Activated effector memory CD4-positive, alpha-beta T cell treated with anti-CD3 and anti-CD28 coated beads, Interleukin-2, amount 50 U/mL, for 16 hours (primary cell): ENCODE measurements at regions not wholly inside any gene's neighbourhood (a gene's known extent, or its start where the extent isn't known, plus 50 kb on each side); places are given as distances from the start of the nearest gene placed in this dataset.

ENCODE experiments used
- DNase-seq: peaks from one replicate; pipeline ENCODE4 v3.0.0-alpha.2; 2020

GRCh38 chr4:112852601-112853000 is 196.9 kb upstream of the ANK2 start:
- no peak for DNase-seq

GRCh38 chr4:112853662-112854256 is 195.7 kb upstream of the ANK2 start:
- no peak for DNase-seq

DNA sequence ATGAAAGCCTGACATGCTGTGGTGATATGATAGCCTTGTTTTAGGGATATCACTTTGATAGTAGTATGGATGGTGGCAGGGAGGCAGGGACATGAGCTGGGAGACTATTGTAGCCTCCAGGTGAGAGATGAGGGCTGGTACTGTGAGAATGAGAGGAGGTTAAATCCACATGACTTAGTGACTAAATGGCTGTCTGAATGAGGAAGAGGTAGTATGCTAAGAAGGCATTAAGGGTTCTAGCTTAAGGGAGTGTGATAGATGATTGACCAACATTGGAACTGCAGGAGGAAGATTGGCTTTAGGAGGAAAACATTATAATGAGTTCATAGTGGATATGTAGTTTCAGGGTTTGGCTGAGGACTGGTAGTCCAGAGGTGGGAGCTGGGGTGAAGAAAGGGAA is 195.0 kb upstream of the ANK2 start:
- DNase-seq: no peak

DNA sequence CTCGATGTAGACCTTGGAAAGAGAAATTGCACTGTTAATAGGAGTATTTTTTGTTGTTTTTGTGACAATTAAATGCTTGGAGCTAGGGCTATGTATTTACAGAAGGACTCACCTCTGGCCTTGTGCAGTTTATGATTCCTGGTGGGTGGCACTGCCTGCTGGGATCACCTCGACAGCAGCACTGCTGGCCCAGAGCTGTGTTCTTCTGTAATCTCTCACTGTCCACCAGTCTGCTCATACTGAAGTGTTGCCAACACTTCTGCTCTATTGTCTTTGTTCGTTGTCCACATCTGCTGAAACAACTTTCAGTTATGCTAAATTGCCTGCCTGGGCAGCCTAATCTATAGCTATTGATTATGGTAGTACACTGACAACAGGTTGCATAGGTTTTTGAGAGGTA is 194.4 kb upstream of the ANK2 start:
- no peak for DNase-seq

DNA sequence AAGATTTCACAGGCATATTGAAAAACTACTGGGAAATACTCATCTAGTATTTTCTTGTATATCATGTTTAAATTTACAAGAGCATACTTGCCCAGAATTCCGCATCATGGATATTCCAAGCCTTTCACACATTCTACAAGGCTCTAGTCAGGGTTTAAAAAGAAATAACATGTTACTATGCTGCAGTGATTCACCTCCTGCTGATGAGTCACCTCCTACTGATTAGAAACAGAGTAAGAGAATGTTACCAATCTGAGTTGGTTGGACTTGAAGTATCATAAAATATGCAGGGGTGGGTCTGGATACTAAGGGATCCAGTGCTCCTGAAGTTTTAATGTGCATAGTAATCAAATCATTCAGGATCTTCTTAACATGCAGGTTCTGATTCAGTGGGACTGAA is 192.0 kb upstream of the ANK2 start:
- no peak for DNase-seq

DNA sequence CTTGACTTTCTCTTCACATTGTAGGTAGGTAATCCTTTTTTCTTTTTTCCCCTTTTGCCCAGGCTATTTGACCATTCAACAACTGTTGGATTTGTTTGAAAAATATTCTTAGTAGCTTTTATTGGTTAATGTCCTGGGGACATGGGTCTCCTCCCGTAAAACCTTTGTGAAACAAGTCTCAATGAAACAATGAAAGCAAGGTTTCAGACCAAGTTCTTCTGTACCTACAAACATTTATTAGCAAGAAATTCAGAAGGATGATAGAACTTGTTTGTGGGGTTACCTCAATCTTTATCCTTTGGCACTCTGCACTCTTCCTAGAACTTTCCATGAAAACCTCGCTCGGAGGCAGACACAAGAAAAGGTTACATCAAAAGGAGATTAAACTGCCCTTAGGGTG is 190.7 kb upstream of the ANK2 start:
- DNase-seq: no peak

DNA sequence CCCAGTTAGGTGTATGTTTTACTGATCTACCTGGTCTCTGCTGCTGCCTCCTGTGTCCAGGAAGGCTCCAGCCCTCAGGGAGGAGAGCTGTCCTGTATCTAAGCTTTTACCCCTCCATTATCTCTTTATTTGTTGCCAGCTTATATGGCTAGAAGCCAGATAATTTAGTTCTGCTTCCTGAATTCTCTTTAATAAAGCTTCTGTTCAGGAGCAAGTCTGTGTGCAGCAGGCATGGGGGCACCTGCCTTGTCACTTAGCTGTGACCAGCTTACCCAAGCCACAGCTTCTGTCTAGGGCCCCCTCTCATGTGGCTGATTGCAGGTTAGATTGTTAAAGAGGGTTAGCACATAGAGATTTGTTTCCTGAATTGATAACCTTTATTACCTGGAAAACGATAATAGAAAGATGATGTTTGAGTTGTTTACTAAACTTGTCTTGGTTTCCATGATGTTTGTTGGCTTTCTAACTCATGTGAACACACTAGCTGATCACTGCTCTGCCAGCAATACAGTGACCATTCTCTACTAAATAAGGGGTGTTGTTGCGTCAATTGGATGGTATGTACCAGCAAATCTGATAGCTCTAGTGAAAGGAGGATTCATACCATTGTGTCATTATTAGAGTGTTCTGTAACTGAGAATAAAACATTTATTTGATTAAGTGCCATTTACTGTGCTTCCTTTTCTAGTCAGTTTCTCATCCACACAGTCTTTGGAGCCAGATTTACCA is 189.8 kb upstream of the ANK2 start:
- no peak for DNase-seq

DNA sequence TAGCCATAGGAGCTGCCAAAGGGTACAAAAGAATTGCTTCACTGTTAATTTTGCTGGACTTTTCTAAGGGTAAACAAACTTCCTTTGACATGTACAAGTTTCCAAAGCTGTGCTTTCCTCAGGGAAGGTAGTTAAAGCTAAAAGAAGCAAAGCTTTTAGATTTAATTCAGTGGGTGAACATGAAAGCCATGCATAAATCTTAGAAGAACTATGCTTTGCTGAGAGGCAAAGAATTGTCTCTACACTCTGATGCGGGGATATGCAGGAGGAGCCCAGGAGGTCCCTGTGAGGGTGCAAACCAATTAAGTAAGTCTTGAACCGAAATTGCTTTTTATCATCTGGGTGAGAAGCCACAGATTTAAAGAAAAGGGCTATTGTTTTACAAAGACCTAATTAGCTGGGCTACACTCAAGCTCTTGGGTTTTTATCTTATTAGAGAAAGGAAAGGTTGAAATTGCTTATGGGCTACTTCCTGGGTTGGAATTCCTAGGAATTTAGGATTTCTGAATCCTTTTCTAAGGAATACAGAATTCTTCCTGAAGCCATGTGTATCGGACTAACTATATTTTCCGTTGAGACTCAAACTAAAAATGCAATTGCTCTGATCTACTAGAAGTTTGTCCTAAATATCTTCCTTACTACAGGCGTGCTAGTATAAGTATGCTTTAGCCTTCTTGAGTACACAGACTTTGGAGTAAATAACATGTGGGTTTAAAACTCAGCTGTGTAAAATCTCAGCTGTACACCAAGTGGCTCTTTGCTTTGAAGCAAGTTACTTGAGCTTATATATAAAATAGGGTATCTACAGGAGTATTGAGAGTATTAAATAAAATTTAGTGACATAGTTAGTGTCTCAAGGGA is 188.4 kb upstream of the ANK2 start:
- DNase-seq: no peak

DNA sequence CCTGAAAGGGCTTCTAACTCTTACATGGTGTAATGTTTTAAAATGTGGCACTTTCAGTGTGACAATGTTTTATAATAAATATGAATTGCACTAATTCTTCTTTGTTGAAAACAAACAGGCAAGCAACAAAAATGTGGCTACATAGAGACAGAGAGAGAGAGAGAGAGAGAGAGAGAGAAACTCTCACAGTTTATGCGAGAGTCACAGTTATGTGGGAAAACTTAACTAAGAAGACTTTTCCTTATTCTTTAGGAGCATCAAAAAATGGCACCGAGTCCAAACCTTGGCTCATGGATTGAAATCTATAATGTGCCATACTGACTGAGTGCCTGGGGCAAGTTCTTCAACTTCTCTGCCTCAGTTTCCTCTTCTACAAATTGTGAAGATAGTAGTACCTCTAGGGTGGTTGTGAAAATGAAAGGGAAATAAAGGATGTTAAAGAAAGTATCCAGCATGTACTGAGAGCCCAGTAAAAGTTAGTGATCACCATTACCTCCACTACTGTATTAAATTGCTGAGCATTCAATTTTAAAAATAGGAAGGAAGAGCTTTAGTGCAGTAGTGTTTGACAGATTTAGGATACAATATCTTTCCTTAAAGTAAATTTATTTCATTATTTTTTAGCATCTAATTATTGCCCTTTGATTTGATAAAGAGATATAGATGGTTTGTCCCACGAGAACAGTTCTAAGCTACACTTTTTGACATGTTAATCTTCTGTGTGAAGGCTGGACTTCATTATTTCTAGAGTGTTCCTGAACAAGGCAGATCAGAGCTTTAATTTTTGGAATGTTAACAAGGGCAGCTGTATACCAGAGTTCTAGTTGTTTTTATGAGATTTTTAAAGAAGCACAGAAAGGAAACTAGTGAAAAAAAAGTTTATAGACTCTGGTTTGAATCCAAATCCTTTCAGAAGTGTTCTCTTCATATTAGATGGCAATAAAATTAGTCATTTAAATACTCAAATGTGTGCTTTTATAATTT is 187.5 kb upstream of the ANK2 start:
- no peak for DNase-seq

GRCh38 chr4:112865443-112865842 is 184.0 kb upstream of the ANK2 start:
- DNase-seq: no peak

GRCh38 chr4:112876316-112876715 is 173.1 kb upstream of the ANK2 start:
- no peak for DNase-seq

- DNase-seq: no peak
These were observed 167.6 kb upstream of the ANK2 start for GRCh38 chr4:112881842-112882241.

GRCh38 chr4:112882286-112882685 is 167.2 kb upstream of the ANK2 start:
- DNase-seq: no peak

GRCh38 chr4:112884406-112884805 is 165.0 kb upstream of the ANK2 start:
- DNase-seq: no peak

DNA sequence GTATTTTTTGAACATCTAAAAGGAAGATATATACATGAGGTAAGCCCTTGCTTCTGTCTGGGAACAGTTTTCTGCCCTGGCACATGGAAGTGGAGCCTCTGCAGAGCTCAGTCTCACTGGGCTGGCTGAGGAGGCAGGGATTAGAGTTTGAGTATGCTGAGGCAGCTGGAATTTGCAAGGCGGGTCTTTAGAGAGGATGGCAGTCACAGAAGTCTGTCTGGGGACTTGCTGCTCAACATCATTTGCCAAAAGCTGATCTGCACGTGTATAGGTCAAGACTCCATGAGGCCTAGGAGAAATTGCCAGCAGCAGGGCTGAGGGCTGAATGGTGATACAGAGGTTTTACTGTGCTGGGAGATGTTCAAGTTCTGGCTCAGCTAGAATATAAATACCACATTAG is 163.6 kb upstream of the ANK2 start:
- no peak for DNase-seq

- no peak for DNase-seq
These were observed 160.8 kb upstream of the ANK2 start for GRCh38 chr4:112888622-112889021.

- DNase-seq: no peak
These were observed 160.3 kb upstream of the ANK2 start for GRCh38 chr4:112889199-112889598.

DNA sequence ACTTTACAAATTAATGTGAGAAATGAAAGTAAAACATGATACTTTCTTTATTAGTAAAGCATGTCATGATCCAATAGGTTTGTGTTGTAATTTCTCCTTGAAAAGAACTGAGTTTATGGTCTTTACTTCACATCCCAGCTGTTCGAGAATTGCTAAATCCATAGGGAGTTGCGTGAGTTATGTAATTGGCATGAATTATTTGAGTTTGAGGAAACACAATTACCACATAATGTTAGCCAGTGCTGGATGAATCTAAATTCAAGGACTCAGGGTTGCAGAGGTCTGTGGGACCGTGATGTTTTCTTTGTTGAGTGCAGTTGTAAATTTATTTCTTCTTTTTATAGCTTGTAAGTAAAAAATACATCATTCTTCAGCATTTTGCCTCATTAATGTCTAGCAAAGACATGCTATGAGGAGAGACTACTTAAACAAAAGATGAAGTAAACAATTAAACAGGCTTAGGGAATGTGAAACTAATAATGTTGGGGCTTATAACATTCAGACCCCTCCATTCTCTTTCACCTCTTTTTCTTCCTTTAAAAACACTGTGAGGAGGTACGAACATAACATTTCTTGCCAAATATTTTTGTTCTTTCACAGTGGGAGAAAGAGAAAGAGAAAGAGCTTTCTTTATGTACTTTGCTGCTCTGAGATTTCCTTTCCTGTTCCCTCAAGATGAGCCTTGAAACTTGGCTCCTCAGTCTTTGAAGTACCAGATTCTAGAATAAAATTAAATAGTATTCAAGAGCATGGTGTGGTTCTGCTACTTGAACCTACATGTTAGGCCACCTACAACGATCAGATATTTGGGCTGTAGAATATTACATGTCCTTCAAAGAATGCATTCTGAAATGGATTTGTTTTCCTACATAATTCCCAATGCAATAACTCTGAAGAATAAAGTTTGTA is 159.6 kb upstream of the ANK2 start:
- DNase-seq: no peak

DNA sequence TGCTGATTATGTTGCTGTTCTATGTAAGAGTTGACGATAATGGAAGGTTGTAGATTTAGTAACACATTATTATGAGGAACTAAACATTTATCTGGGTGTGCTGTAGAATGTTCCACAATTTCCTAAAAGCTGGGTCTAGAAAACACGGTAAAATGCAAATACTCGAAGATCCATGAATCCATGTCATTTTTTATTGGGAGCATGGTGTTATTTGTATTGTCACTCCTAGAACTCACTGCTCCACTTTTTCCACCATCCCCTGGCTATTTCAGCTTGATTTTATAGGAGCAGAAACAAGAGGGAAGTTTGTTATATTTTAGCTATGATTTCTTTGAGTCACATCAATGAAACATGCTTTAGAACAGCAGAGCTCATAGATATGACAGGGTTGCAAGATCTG is 155.0 kb upstream of the ANK2 start:
- no peak for DNase-seq

- DNase-seq: no peak
These were observed 154.5 kb upstream of the ANK2 start for GRCh38 chr4:112894951-112895350.

GRCh38 chr4:112895811-112896608 is 153.4 kb upstream of the ANK2 start:
- no peak for DNase-seq
